ENCODE measurements at regions not wholly inside any gene's neighbourhood (a gene's known extent, or its start where the extent isn't known, plus 50 kb on each side); places are given as distances from the start of the nearest gene placed in this dataset.

GRCh38 chr9:7901621-7902020, 102.0 kb upstream of the DMAC1 start:
- TF ChIP-seq JUND (IDR thresholded peaks at IDR 0.05; ENCODE audit: low read depth), result no peak
- in situ Hi-C loops (cut with HindIII; ENCODE audit: low pct_unique_long_range_greater_than_20kb, low sequenced_read_pairs), result no loop called here
- DNase-seq (ENCODE audit: low read depth in 1 of 2, low spot score in 1 of 2), result no peak

- TF ChIP-seq JUND (IDR thresholded peaks at IDR 0.05; ENCODE audit: low read depth), result no peak
- in situ Hi-C loops (cut with HindIII; ENCODE audit: low pct_unique_long_range_greater_than_20kb, low sequenced_read_pairs), result no loop called here
- no peak for DNase-seq (ENCODE audit: low read depth in 1 of 2, low spot score in 1 of 2)
These were observed 101.0 kb upstream of the DMAC1 start for GRCh38 chr9:7900541-7900940.

- no peak for TF ChIP-seq JUND (IDR thresholded peaks at IDR 0.05; ENCODE audit: low read depth)
- in situ Hi-C loops (cut with HindIII; ENCODE audit: low pct_unique_long_range_greater_than_20kb, low sequenced_read_pairs), result no loop called here
- no peak for DNase-seq (ENCODE audit: low read depth in 1 of 2, low spot score in 1 of 2)
These were observed 100.2 kb upstream of the DMAC1 start for GRCh38 chr9:7899753-7900152.

- in situ Hi-C loops (cut with HindIII; ENCODE audit: low pct_unique_long_range_greater_than_20kb, low sequenced_read_pairs), result no loop called here
- no peak for DNase-seq (ENCODE audit: low read depth in 1 of 2, low spot score in 1 of 2)
- no peak for TF ChIP-seq JUND (IDR thresholded peaks at IDR 0.05; ENCODE audit: low read depth)
These were observed 94.7 kb upstream of the DMAC1 start for GRCh38 chr9:7894231-7894630.

DNA sequence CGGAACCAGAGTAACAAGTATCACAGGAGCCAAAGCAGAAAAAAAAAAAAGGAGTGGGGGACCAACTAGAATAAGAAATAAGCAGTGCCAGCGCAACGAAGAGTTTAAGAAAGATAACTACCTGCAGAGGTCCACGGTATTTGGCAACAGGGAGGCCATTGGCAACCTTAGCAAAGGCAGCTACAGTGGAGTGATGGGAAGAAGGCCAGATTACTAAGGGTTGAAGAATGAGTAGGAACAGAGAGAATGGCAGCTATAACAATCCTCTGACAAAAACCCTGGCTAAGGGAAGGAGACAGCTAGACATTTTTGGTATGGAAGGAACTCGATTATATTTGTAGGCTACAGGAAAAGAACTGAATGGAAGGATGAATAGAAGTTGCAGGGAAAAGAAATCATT, 93.4 kb upstream of the DMAC1 start:
- in situ Hi-C loops (cut with HindIII; ENCODE audit: low pct_unique_long_range_greater_than_20kb, low sequenced_read_pairs), result no loop called here
- no peak for DNase-seq (ENCODE audit: low read depth in 1 of 2, low spot score in 1 of 2)
- TF ChIP-seq JUND (IDR thresholded peaks at IDR 0.05; ENCODE audit: low read depth), result no peak

DNA sequence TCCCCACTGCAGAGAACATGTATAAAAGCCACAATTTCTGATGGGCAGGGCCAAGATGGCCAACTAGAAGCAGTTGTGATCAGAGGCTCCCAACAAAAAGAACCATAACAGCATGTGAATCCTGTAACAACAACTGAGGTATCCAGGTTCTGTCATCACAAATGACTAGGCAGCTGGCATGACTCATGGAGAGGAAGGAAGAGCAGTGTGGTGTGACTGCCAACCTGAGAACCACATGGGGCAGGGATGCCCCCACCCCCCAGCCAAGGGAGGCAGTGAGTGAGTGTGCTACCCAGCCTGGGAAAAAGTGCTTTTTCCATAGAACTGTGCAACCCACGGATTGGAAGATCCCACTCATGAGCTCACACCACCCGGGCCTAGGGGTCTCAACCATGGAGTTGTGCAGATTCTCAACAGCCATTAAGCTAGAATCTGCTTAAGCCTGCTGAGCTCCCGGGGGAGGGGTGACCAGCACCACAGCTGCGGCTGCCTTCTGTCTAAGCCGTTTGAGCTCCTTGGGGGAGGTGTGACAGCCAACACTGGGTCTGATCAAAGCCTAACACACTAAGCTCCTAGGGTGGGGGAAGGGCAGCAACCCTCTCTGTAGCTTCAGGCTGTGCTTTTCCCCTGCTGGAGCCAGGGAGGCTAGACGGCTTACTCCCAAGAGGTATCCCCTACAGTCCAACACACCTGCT, 80.1 kb upstream of the DMAC1 start:
- in situ Hi-C loops (cut with HindIII; ENCODE audit: low pct_unique_long_range_greater_than_20kb, low sequenced_read_pairs), result no loop called here
- no peak for DNase-seq (ENCODE audit: low read depth in 1 of 2, low spot score in 1 of 2)
- no peak for TF ChIP-seq JUND (IDR thresholded peaks at IDR 0.05; ENCODE audit: low read depth)

GRCh38 chr9:7871977-7872730, 72.6 kb upstream of the DMAC1 start:
- TF ChIP-seq JUND (IDR thresholded peaks at IDR 0.05; ENCODE audit: low read depth), result no peak
- in situ Hi-C loops (cut with HindIII; ENCODE audit: low pct_unique_long_range_greater_than_20kb, low sequenced_read_pairs), result no loop called here

GRCh38 chr9:7869340-7869739, 69.8 kb upstream of the DMAC1 start:
- DNase-seq (ENCODE audit: low read depth in 1 of 2, low spot score in 1 of 2), result no peak
- no peak for TF ChIP-seq JUND (IDR thresholded peaks at IDR 0.05; ENCODE audit: low read depth)
- in situ Hi-C loops (cut with HindIII; ENCODE audit: low pct_unique_long_range_greater_than_20kb, low sequenced_read_pairs), result no loop called here

More at GRCh38 chr9:7871977-7872730, 72.6 kb upstream of the DMAC1 start:
- no peak for DNase-seq (ENCODE audit: low read depth in 1 of 2, low spot score in 1 of 2)

- no peak for TF ChIP-seq JUND (IDR thresholded peaks at IDR 0.05; ENCODE audit: low read depth)
- no peak for DNase-seq (ENCODE audit: low read depth in 1 of 2, low spot score in 1 of 2)
- in situ Hi-C loops (cut with HindIII; ENCODE audit: low pct_unique_long_range_greater_than_20kb, low sequenced_read_pairs), result no loop called here
These were observed 62.6 kb upstream of the DMAC1 start for GRCh38 chr9:7862170-7862569.

- in situ Hi-C loops (cut with HindIII; ENCODE audit: low pct_unique_long_range_greater_than_20kb, low sequenced_read_pairs), result no loop called here
- no peak for TF ChIP-seq JUND (IDR thresholded peaks at IDR 0.05; ENCODE audit: low read depth)
These were observed 61.5 kb upstream of the DMAC1 start for GRCh38 chr9:7861086-7861485.

GRCh38 chr9:7860335-7860709, 60.7 kb upstream of the DMAC1 start:
- DNase-seq (ENCODE audit: low read depth in 1 of 2, low spot score in 1 of 2), result no peak
- no peak for TF ChIP-seq JUND (IDR thresholded peaks at IDR 0.05; ENCODE audit: low read depth)
- in situ Hi-C loops (cut with HindIII; ENCODE audit: low pct_unique_long_range_greater_than_20kb, low sequenced_read_pairs), result no loop called here

More at GRCh38 chr9:7861086-7861485, 61.5 kb upstream of the DMAC1 start:
- no peak for DNase-seq (ENCODE audit: low read depth in 1 of 2, low spot score in 1 of 2)

GRCh38 chr9:7859701-7860334, 60.2 kb upstream of the DMAC1 start:
- DNase-seq (ENCODE audit: low read depth in 1 of 2, low spot score in 1 of 2), result no peak
- TF ChIP-seq JUND (IDR thresholded peaks at IDR 0.05; ENCODE audit: low read depth), result no peak
- in situ Hi-C loops (cut with HindIII; ENCODE audit: low pct_unique_long_range_greater_than_20kb, low sequenced_read_pairs), result no loop called here

GRCh38 chr9:7858166-7858565, 58.6 kb upstream of the DMAC1 start:
- in situ Hi-C loops (cut with HindIII; ENCODE audit: low pct_unique_long_range_greater_than_20kb, low sequenced_read_pairs), result no loop called here
- DNase-seq (ENCODE audit: low read depth in 1 of 2, low spot score in 1 of 2), result no peak
- no peak for TF ChIP-seq JUND (IDR thresholded peaks at IDR 0.05; ENCODE audit: low read depth)

Data from T47D (cell line).